B cell (primary cell): ENCODE measurements at regions not wholly inside any gene's neighbourhood (a gene's known extent, or its start where the extent isn't known, plus 50 kb on each side); places are given as distances from the start of the nearest gene placed in this dataset.

Source experiments
- EZH2 ChIP-seq: IDR thresholded peaks from 2 replicates; pipeline ENCODE4 v1.6.1; 2012; ENCODE audit warnings: borderline replicate concordance, low read depth, mild to moderate bottlenecking, moderate library complexity, low read length; ENCODE audit not compliant: insufficient read depth, poor library complexity, severe bottlenecking
- TF ChIP-seq, protein P1 (sequence below): fragments of 200-600 bp; IDR thresholded peaks from one replicate; pipeline ENCODE4 v1.8.0; 2022; ENCODE audit warnings: antibody characterized with exemption, mild to moderate bottlenecking

DNA sequence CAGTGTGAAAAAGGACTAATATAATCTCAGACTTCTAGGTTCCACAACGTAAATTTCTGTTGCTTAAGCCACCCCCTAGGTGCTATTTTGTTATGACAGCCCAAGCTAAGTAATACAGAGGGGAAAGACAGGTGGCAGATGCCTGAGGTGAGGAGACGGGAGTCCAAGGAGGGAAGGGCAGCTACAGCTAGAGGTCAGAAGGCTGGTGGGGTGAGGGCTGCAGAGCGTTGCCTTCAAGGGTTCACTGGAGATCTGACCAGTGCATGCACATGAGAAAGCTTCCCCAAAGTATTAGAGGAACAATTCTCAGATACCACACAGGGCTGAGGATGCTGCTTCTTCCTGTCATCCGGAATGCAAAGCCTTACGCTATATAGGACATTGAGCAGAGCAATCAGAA lies 104.7 kb upstream of the IRX4 start:
- TF ChIP-seq, protein P1, sequence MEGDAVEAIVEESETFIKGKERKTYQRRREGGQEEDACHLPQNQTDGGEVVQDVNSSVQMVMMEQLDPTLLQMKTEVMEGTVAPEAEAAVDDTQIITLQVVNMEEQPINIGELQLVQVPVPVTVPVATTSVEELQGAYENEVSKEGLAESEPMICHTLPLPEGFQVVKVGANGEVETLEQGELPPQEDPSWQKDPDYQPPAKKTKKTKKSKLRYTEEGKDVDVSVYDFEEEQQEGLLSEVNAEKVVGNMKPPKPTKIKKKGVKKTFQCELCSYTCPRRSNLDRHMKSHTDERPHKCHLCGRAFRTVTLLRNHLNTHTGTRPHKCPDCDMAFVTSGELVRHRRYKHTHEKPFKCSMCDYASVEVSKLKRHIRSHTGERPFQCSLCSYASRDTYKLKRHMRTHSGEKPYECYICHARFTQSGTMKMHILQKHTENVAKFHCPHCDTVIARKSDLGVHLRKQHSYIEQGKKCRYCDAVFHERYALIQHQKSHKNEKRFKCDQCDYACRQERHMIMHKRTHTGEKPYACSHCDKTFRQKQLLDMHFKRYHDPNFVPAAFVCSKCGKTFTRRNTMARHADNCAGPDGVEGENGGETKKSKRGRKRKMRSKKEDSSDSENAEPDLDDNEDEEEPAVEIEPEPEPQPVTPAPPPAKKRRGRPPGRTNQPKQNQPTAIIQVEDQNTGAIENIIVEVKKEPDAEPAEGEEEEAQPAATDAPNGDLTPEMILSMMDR = no peak
- TF ChIP-seq EZH2 = no peak
